K562 (cell line): ENCODE measurements at regions not wholly inside any gene's neighbourhood (a gene's known extent, or its start where the extent isn't known, plus 50 kb on each side); places are given as distances from the start of the nearest gene placed in this dataset.

ENCODE experiments used
- BCL6 ChIP-seq: fragments of 250-450 bp; sonication (Bioruptor Pico); IDR thresholded peaks from 2 replicates; pipeline ENCODE4 v1.4.0; 2020
- BCLAF1 ChIP-seq, 2 experiments: fragments of 450-650 bp in 1 of 2; IDR thresholded peaks; 2 replicates each; pipeline ENCODE4 v1.6.1; 2011 to 2017; ENCODE audit warnings: low read depth in 2 of 2, antibody characterized with exemption in 1 of 2, borderline replicate concordance in 1 of 2, low read length in 1 of 2, mild to moderate bottlenecking in 1 of 2, mixed read lengths in 1 of 2; ENCODE audit not compliant: control insufficient read depth in 1 of 2
- BHLHE40 ChIP-seq: IDR thresholded peaks from 2 replicates; pipeline ENCODE4 v1.6.1; 2011; ENCODE audit warnings: low read length, improper control_type of control experiment
- CBFB ChIP-seq: sonication (generic); formaldehyde crosslinking; IDR thresholded peaks from 2 replicates; pipeline ENCODE4 v1.4.0; 2020; ENCODE audit warnings: mild to moderate bottlenecking, missing genetic modification reagents
- CTCF ChIP-seq, 3 experiments: IDR thresholded peaks in 2 of 3; conservative IDR thresholded peaks in 1 of 3; 2 replicates each; pipeline ENCODE4 v1.5.1; 2011 to 2012; ENCODE audit warnings: low read length in 3 of 3, mild to moderate bottlenecking in 3 of 3, control low read depth in 2 of 3, improper control_type of control experiment in 1 of 3, inconsistent platforms in 1 of 3, low read depth in 1 of 3, mixed read lengths in 1 of 3, moderate library complexity in 1 of 3; ENCODE audit not compliant: insufficient read depth in 2 of 3
- E2F6 ChIP-seq, 2 experiments: IDR thresholded peaks; 2 replicates each; pipeline ENCODE4 v1.6.1; 2011; ENCODE audit warnings: borderline replicate concordance in 1 of 2, control low read depth in 1 of 2, low read depth in 1 of 2, low read length in 1 of 2, mild to moderate bottlenecking in 1 of 2, mixed read lengths in 1 of 2, moderate library complexity in 1 of 2; ENCODE audit not compliant: insufficient read depth in 1 of 2, insufficient read length in 1 of 2, poor library complexity in 1 of 2, severe bottlenecking in 1 of 2; ENCODE audit errors: extremely low read depth in 1 of 2
- FOXJ2 ChIP-seq: fragments of 200-800 bp; sonication (Bioruptor generic); IDR thresholded peaks from 2 replicates; pipeline ENCODE4 v1.6.1; 2016; ENCODE audit warnings: missing genetic modification characterization, missing compliant biosample characterization
- HNRNPL ChIP-seq: fragments of 200-400 bp; formaldehyde crosslinking; IDR thresholded peaks from 2 replicates; pipeline ENCODE4 v1.6.1; 2017; ENCODE audit warnings: low read depth, mild to moderate bottlenecking, low read length
- NCOR1 ChIP-seq: fragments of 450-650 bp; IDR thresholded peaks from 2 replicates; pipeline ENCODE4 v1.6.1; 2016; ENCODE audit warnings: mild to moderate bottlenecking, moderate library complexity
- SREBF1 ChIP-seq: fragments of 150-350 bp; IDR thresholded peaks from 2 replicates; pipeline ENCODE4 v1.6.1; 2014; ENCODE audit warnings: antibody characterized with exemption, low read depth, low read length, borderline replicate concordance
- TEAD4 ChIP-seq, 2 experiments: sonication (generic) in 1 of 2; formaldehyde crosslinking in 1 of 2; IDR thresholded peaks; 2 replicates each; pipeline versions ENCODE4 v1.6.1 to v1.8.0; 2012 to 2022; ENCODE audit warnings: borderline replicate concordance in 1 of 2, inconsistent platforms in 1 of 2, low read length in 1 of 2, mild to moderate bottlenecking in 1 of 2, missing genetic modification reagents in 1 of 2
- TGIF2 ChIP-seq: sonication (generic); formaldehyde crosslinking; IDR thresholded peaks from 2 replicates; pipeline ENCODE4 v1.8.1; 2022; ENCODE audit warnings: mild to moderate bottlenecking, missing genetic modification reagents, moderate library complexity

GRCh38 chr13:79681069-79681468 lies 200.1 kb downstream of the NDFIP2 start:
- TF ChIP-seq BCLAF1 (IDR thresholded peaks at IDR 0.05; ENCODE audit: borderline replicate concordance in 1 of 2, control insufficient read depth in 1 of 2, low read depth in 2 of 2, low read length in 1 of 2): no peak
- TF ChIP-seq HNRNPL: no peak
- no peak for TF ChIP-seq BCL6 (CRISPR knock-in tag)
- no peak for TF ChIP-seq TEAD4 (IDR thresholded peaks at IDR 0.05; ENCODE audit: low read length)
- TF ChIP-seq TEAD4 (CRISPR knock-in tag; IDR thresholded peaks at IDR 0.05; ENCODE audit: borderline replicate concordance): no peak
- no peak for TF ChIP-seq NCOR1
- TF ChIP-seq CBFB: no peak
- TF ChIP-seq SREBF1: no peak
- no peak for TF ChIP-seq TGIF2
- TF ChIP-seq E2F6 (IDR thresholded peaks at IDR 0.05; ENCODE audit: borderline replicate concordance in 1 of 2, extremely low read depth in 1 of 2, insufficient read depth in 1 of 2, insufficient read length in 1 of 2, low read depth in 1 of 2, low read length in 1 of 2, poor library complexity in 1 of 2, severe bottlenecking in 1 of 2): no peak
- no peak for TF ChIP-seq BHLHE40
- TF ChIP-seq CTCF (IDR thresholded peaks at IDR 0.05 in 2 of 3, conservative IDR thresholded peaks at IDR 0.05 in 1 of 3; ENCODE audit: insufficient read depth in 2 of 3, low read depth in 1 of 3, low read length in 3 of 3): no peak
- no peak for TF ChIP-seq FOXJ2 (tag)
